ENCODE measurements at regions not wholly inside any gene's neighbourhood (a gene's known extent, or its start where the extent isn't known, plus 50 kb on each side); places are given as distances from the start of the nearest gene placed in this dataset.

DNA sequence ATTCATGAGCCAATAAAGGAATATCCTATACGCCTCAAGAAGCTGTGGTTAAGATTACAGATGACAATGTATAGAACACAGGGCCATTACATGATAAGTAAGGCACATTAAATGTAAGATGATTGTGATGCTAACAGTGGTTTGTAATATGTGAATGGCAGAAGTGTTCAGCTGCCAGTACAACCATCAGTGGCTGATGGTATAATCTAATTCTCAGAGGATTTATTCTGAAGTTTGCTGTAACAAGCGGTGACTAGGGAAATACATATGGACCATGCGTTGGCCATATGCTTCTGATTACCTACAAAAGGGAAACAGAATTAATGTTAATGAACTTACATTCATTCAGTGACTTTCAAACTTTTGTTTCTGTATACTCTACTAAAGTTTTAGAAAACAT is 750.8 kb upstream of the KLHL29 start:
- TF ChIP-seq, protein P1, sequence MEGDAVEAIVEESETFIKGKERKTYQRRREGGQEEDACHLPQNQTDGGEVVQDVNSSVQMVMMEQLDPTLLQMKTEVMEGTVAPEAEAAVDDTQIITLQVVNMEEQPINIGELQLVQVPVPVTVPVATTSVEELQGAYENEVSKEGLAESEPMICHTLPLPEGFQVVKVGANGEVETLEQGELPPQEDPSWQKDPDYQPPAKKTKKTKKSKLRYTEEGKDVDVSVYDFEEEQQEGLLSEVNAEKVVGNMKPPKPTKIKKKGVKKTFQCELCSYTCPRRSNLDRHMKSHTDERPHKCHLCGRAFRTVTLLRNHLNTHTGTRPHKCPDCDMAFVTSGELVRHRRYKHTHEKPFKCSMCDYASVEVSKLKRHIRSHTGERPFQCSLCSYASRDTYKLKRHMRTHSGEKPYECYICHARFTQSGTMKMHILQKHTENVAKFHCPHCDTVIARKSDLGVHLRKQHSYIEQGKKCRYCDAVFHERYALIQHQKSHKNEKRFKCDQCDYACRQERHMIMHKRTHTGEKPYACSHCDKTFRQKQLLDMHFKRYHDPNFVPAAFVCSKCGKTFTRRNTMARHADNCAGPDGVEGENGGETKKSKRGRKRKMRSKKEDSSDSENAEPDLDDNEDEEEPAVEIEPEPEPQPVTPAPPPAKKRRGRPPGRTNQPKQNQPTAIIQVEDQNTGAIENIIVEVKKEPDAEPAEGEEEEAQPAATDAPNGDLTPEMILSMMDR (IDR thresholded peaks at IDR 0.05; ENCODE audit: control insufficient read depth, extremely low read depth, insufficient read depth) = no peak
- H3K4me3 ChIP-seq (ENCODE audit: low read depth, low read length) = no peak overlapping the region
- DNase-seq (ENCODE audit: low read depth) = no peak

DNA sequence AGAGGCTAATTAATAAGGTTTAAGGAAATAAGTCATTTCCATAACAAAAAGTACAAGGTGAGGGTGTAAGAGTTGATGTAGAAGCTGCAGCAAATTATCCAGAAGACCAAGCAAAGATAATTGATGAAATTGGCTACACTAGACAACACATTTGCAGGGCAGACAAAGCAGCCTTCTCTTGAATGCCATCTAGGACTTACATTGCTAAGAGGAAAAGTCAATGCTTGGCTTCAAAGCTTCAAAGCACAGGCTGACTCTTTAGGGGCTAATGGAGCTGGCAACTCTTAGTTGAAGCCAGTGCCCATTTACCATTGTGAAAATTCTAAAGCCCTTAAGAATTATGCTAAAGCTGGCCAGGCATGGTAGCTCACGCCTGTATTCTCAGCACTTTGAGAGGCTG is 728.6 kb upstream of the KLHL29 start:
- DNase-seq (ENCODE audit: low read depth) = no peak
- TF ChIP-seq, protein P1 (IDR thresholded peaks at IDR 0.05; ENCODE audit: control insufficient read depth, extremely low read depth, insufficient read depth) = no peak

DNA sequence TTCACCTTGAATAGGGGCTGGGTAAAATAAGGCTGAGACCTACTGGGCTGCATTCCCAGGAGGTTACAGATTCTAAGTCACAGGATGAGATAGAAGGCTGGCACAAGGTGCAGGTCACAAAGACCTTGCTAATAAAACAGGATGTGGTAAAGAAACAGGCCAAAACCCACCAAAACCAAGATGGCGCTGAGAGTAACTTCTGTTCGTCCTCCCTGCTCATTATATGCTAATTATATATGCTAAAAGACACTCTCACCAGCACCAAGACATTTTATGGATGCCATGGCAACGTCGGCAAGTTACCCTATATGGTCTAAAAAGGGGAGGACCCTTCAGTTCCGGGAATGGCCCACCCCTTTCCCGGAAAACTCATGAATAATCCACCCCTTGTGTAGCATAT is 711.5 kb upstream of the KLHL29 start:
- no peak for DNase-seq (ENCODE audit: low read depth)
- no peak overlapping the region for H3K4me3 ChIP-seq (ENCODE audit: low read depth, low read length)
- TF ChIP-seq, protein P1 (IDR thresholded peaks at IDR 0.05; ENCODE audit: control insufficient read depth, extremely low read depth, insufficient read depth) = no peak

More for the DNA sequence above, 728.6 kb upstream of the KLHL29 start:
- H3K4me3 ChIP-seq (ENCODE audit: low read depth, low read length) = no peak overlapping the region

DNA sequence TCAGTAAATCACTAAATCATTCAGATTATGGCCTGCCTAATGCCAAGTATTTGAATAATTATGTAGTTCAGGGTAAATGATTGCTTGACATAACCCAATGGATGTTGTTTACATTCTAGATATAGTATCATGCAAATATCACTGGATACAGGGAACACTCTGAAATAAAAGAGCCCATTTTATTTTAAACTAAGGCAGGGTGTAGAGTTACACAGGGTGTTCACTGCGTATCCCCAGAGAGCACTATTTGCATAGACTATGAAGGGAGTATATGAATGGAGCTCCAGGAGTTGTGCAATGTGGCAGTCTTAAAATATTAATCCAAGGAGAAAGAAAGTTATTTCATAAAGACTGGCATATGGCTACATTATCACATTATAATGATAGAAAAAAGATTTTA is 701.1 kb upstream of the KLHL29 start:
- no peak for DNase-seq (ENCODE audit: low read depth)

DNA sequence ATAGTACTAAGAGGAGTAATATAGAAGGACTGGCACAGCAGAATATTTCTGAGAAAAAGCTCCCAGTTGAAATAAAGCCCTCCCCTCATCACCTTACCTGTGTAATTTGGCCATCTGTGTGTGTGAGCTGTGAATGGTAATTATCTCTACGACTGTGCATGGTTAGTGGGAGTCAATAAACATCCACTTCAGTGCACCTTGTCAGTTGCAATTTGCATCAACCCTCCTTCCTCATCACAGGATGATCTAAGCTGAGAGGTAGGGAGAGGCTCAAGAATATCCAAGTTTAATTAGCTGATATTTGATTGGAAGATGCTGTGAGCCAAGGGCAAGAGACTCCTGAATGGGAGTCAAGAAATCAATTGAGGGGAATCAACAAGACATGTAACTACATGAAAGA is 694.9 kb upstream of the KLHL29 start:
- no peak overlapping the region for H3K4me3 ChIP-seq (ENCODE audit: low read depth, low read length)
- TF ChIP-seq, protein P1 (IDR thresholded peaks at IDR 0.05; ENCODE audit: control insufficient read depth, extremely low read depth, insufficient read depth) = no peak
- DNase-seq (ENCODE audit: low read depth) = no peak

More for the DNA sequence above, 701.1 kb upstream of the KLHL29 start:
- TF ChIP-seq, protein P1 (IDR thresholded peaks at IDR 0.05; ENCODE audit: control insufficient read depth, extremely low read depth, insufficient read depth) = no peak
- H3K4me3 ChIP-seq (ENCODE audit: low read depth, low read length) = no peak overlapping the region

DNA sequence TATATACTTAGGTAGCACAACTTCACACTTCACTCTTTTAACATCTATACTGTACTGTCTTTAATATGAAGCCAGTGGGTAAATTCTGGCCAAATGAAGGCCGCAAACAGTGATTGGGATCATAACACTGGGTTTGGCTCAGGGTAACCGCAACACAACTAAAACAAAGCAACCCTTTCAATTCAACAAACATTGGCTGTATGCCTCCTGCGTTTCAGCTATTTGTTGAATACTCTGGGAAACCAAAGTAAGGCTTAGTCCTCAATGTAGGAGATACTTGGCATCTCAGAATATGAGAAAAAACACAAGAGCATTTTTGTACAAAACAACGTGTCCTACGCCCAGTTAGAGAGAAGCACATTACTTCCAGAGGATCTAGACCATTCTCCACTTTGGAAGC is 693.3 kb upstream of the KLHL29 start:
- TF ChIP-seq, protein P1 (IDR thresholded peaks at IDR 0.05; ENCODE audit: control insufficient read depth, extremely low read depth, insufficient read depth) = no peak
- H3K4me3 ChIP-seq (ENCODE audit: low read depth, low read length) = no peak overlapping the region
- no peak for DNase-seq (ENCODE audit: low read depth)

DNA sequence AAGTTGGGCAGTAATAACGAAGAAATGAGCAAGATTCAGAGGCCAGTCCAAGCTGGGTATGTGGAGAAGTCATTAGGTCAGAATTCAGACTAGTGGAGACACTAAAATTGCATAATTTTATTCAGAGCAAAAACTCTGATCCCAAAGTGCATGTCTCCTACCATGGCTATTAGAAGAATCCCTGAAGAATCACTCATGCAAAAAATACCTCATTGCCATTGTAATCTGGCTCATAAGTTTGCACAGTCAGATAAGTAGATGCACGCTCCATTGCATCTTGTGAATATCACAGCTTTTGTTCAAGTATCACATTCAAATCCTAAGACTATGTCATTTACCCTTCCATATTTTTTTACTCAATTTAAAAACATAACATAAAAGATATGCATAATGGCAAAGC is 692.2 kb upstream of the KLHL29 start:
- TF ChIP-seq, protein P1 (IDR thresholded peaks at IDR 0.05; ENCODE audit: control insufficient read depth, extremely low read depth, insufficient read depth) = no peak
- no peak overlapping the region for H3K4me3 ChIP-seq (ENCODE audit: low read depth, low read length)
- no peak for DNase-seq (ENCODE audit: low read depth)

Data from LNCaP clone FGC (cell line).